ENCODE measurements at regions not wholly inside any gene's neighbourhood (a gene's known extent, or its start where the extent isn't known, plus 50 kb on each side); places are given as distances from the start of the nearest gene placed in this dataset.

GRCh38 chr14:87579036-87579435, 413.9 kb downstream of the GALC start:
- TF ChIP-seq EZH2phosphoT487 (IDR thresholded peaks at IDR 0.05; ENCODE audit: low read depth, severe bottlenecking, unreplicated experiment) = no peak
- no peak for TF ChIP-seq CTCF (IDR thresholded peaks at IDR 0.05; ENCODE audit: poor library complexity)
- no peak for TF ChIP-seq EZH2 (IDR thresholded peaks at IDR 0.05; ENCODE audit: borderline replicate concordance)

Measured in hepatocyte (in vitro differentiated cells).